GM12875 (cell line): ENCODE measurements at regions not wholly inside any gene's neighbourhood (a gene's known extent, or its start where the extent isn't known, plus 50 kb on each side); places are given as distances from the start of the nearest gene placed in this dataset.

Source experiments
- H3K4me3 ChIP-seq: one replicate; pipeline ENCODE4 v1.5.1; 2011; ENCODE audit warnings: low read depth, low read length, control low read depth
- TF ChIP-seq, protein P1 (sequence below): IDR thresholded peaks from 2 replicates; pipeline ENCODE4 v1.5.1; 2011; ENCODE audit warnings: low read depth, mild to moderate bottlenecking, control low read depth, inconsistent platforms, low read length, moderate library complexity, borderline replicate concordance; ENCODE audit not compliant: insufficient read depth

DNA sequence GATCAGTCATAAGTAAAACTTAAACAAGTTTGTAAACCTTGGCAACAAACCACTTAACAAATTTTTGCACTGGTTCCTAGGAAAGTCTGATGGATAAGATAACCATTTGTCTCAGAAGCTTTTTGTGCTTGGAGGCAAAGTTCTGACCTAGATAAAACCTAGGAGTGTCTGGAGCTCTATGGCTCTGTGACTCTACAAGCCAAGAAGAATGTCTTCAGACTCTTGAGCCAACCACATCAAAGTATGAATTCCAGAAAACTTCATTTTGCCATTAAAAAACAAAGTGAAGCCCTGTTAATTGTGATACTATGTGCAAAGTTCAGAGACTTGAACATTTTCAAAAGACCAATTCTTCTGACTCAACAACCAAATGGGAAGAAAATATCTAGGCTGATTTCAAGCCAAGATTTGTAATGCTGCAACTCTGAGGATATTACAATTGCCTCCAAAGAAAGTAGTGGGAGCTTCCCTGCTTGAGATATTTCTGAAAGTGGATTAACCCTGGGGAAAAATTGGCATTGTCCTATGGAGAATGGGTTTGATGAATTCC, 158.1 kb upstream of the FOXQ1 start:
- TF ChIP-seq, protein P1, sequence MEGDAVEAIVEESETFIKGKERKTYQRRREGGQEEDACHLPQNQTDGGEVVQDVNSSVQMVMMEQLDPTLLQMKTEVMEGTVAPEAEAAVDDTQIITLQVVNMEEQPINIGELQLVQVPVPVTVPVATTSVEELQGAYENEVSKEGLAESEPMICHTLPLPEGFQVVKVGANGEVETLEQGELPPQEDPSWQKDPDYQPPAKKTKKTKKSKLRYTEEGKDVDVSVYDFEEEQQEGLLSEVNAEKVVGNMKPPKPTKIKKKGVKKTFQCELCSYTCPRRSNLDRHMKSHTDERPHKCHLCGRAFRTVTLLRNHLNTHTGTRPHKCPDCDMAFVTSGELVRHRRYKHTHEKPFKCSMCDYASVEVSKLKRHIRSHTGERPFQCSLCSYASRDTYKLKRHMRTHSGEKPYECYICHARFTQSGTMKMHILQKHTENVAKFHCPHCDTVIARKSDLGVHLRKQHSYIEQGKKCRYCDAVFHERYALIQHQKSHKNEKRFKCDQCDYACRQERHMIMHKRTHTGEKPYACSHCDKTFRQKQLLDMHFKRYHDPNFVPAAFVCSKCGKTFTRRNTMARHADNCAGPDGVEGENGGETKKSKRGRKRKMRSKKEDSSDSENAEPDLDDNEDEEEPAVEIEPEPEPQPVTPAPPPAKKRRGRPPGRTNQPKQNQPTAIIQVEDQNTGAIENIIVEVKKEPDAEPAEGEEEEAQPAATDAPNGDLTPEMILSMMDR = no peak
- no peak overlapping the region for H3K4me3 ChIP-seq

DNA sequence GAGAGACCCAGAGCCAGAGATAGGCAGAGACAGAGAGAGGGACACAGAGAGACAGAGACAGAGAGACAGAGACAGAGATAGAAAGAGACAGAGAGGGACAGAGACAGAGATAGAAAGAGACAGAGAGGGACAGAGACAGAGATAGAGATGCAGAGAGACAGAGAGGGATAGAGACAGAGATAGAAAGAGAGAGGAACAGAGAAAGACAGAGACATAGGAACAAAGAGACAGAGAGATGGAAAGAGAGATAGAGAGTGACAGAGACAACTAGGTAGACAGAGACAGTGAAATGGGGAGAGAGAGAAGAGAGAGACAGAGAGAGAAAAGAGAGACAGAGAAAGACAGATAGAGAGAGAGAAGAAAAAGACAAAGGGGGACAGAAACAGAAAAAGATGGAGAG, 165.4 kb upstream of the FOXQ1 start:
- TF ChIP-seq, protein P1 = no peak
- no peak overlapping the region for H3K4me3 ChIP-seq

DNA sequence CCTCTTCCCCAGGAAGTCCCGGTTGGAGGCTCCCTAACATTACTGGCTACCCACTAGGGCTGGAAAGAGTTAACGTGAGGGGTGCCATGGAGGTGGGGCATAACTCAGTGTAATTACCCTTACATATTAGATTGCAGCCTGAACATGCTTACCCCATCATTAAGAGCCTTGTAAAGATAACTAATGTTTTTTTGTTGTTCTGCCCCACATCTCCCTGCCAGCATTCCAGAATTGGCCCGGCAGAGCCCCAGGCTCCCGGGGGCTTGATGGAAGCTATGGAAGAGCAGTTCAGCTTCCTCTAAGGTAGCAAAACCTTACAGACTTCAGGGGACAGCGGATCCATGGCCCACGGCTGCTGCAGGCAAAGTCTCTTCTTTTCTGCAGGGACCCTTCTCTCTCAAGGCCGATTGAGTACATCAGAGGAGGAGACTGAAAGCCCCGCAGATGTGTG, 166.1 kb upstream of the FOXQ1 start:
- TF ChIP-seq, protein P1 = no peak
- H3K4me3 ChIP-seq = no peak overlapping the region

DNA sequence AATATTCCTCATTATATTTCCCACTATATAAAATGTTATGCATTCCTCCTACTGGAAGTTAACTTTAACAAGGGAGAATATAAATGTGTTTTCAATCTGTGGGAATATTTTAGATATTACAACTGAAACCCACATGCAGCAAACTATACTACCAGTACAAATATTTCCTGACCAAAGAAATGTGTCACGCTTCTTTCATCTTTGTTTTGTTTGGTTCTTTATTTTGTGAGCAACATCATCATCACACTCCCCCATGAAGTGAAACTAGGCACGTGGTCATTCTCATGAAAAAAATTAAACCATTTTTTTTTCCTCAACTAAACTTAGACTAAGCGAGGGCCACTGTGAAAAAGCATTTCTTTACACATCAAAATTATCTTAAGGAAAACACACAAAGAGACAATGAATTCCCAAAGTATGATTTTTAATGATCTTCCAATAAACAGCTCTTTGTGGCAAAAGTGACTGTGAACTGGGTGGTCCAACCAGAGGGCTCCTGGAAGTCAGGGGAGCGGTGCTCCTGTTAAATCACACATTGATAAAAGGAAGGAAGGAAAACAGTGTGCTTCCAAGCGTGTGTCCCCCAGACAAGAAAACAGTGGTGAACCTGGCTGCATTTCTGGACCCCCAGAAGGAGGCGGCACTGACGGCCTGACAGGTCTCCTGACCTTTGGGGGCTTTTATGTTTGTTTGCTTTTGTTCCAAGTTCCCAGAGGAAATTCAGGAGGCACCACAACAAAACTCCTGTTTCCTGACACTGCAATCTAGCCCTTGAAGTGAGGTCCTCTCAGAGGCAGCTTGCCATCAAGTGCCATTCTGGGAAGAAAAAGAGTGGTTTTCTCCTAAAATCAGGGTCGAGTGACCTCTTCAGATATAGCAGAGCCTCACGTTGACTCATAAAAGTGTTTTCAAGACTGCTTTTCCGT, 166.8 kb upstream of the FOXQ1 start:
- TF ChIP-seq, protein P1 = no peak
- no peak overlapping the region for H3K4me3 ChIP-seq

DNA sequence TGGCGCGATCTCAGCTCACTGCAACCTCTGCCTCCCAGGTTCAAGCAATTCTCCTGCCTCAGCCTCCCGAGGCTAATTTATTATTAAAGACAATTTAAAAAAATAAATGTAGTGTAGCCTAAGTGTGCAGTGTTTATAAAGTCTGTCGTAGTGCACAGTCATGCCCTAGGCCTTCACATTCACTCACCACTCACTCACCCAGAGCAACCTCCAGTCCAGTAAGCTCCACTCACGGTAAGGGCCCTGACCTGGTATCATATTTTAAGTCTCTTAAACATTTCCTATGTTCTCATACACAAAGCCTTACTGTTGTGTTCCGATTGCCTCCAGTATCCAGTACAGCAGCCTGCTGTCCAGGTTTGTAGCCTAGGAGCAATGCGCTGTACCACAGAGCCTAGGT, 168.2 kb upstream of the FOXQ1 start:
- TF ChIP-seq, protein P1 = no peak
- no peak overlapping the region for H3K4me3 ChIP-seq

DNA sequence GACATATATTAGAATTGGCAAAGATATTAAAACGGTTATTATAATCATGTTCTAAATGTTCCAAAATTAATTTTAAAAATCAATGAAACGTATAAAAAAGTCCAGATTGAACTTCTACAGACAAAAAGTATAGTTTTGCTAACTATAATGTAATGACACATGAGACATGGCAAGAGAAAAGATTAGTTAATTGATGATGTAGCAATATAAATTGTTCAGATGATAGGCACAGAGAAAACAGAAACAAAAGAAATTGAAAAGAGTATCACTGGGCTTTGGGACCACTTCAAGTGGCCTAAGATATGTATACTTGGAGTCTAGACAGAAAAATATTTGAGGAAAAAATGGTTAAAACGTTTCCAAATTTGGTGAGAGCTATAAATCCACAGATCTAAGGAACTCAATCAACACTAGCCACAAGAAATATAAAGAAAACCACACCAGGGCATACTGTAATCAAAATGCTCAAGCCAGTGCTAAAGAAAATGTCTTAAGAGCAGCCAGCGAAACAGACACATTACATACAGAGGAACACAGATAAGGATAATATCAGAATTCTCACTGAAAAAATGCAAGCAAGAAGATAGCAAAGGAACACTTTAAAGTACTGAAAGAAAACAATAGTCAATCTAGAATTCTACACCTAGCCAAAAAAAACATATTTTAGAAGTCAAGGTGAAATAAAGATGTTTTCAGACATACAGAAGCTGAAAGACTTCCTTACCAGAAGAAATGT, 172.6 kb upstream of the FOXQ1 start:
- no peak overlapping the region for H3K4me3 ChIP-seq
- TF ChIP-seq, protein P1 = no peak
